ENCODE measurements at regions not wholly inside any gene's neighbourhood (a gene's known extent, or its start where the extent isn't known, plus 50 kb on each side); places are given as distances from the start of the nearest gene placed in this dataset.

DNA sequence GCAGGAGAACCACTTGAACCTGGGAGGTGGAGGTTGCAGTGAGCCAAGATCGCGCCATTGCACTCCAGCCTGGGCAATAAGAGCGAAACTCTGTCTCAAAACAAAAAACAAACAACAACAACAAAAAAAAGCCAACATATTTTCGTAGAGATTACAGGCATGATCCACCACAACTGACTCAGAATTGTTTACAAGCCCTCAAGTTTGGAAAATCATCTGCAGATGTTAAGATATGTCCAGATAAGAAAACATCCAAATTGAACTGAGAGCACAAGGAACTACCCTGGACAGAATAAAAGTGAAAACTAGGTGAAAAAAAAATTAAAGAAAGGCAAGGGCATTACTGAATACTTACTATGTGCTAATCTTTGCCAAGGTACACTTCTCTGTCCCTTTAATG, 89.8 kb upstream of the WLS start:
- TF ChIP-seq CTCF (IDR thresholded peaks at IDR 0.05) = no peak
- TF ChIP-seq EZH2 (IDR thresholded peaks at IDR 0.05; ENCODE audit: borderline replicate concordance, insufficient read depth, low read depth, low read length, poor library complexity, severe bottlenecking) = no peak

All from B cell (primary cell).